A172 (cell line): ENCODE measurements at regions not wholly inside any gene's neighbourhood (a gene's known extent, or its start where the extent isn't known, plus 50 kb on each side); places are given as distances from the start of the nearest gene placed in this dataset.
"Not testable (repeated sequence)": the region's sequence is repeated elsewhere in the genome, so short reads cannot be mapped to it uniquely, and the experiment has no call there.

ENCODE experiments used
- DNase-seq: peaks from one replicate; pipeline ENCODE4 v3.0.0-alpha.2; 2015; ENCODE audit warnings: low spot score

DNA sequence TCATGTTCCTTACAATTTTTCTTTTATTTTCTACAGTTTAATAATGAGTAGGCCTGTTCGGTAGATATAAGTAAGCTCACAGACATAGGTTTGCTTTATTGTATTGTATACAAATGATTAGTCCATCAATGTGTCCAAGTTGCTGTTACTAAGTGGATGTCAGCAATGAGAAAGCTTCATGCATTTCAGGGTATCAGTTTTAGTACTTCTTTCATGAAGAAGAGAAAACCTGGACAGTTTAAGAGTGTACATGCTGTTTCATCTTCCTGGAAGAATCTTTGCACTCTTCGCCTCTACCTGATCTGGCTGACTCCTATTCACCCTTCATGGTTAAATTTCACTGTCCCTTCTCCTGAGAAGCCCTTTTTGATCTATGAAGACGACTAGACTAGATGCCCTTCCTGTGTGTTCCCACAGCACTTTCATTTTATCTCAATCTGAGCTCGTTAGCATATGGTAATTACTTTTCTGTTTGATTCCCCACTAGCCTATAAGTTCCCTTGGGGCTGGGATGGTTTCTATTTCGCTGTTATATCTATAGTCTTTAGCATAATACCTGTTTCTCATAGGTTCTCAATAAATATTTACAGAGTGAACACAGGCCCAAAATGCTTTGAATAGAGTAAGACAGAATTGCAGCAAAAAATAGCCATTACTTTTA lies 70.7 kb downstream of the CETN3 start:
- no peak for DNase-seq

- no peak for DNase-seq
These were observed 72.0 kb downstream of the CETN3 start for GRCh38 chr5:90337449-90338052.

GRCh38 chr5:90336752-90337151 lies 72.8 kb downstream of the CETN3 start:
- DNase-seq = no peak

DNA sequence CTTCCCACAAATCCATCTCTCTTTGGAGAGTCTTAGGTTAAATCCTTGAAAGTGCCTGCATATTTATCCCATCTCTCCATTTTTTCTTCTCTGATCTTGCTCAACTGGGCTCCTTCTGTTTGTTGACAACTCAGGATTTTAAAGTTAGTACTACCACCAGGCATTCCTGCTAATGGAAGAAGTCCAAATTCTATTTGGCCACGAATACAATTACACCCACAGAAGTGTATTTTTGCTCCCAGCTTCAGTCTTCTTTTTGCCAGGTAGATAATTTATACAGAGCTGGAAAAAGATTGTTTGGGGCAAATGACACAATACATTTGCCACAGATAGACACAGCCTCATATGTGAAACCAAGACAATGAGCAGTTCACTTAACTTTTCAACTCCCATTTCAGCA lies 74.8 kb downstream of the CETN3 start:
- no peak for DNase-seq

GRCh38 chr5:90329911-90330310 lies 79.6 kb downstream of the CETN3 start:
- no peak for DNase-seq

GRCh38 chr5:90326995-90327394 lies 82.6 kb downstream of the CETN3 start:
- no peak for DNase-seq

- no peak for DNase-seq
These were observed 84.5 kb downstream of the CETN3 start for GRCh38 chr5:90325093-90325492.

- DNase-seq = not testable (repeated sequence)
These were observed 89.2 kb downstream of the CETN3 start for GRCh38 chr5:90320348-90320747.

DNA sequence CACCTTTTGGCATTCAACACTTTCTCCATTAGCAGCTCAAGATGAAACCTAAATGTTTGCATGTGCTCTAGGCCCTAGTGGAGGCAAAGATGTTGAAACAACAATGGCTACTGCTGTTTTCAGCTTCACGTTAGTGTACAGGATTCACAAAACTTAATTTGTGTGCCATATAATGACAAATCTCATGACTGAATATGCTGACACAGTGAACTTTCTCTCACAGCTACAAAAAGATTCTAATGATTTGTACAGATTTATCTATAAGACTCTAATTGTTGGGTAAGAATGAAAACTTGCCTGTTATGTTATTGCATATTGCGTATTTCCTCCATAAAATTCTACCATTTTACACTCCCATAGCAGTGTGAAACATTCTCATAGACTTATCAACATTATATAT lies 97.5 kb downstream of the CETN3 start:
- no peak for DNase-seq

DNA sequence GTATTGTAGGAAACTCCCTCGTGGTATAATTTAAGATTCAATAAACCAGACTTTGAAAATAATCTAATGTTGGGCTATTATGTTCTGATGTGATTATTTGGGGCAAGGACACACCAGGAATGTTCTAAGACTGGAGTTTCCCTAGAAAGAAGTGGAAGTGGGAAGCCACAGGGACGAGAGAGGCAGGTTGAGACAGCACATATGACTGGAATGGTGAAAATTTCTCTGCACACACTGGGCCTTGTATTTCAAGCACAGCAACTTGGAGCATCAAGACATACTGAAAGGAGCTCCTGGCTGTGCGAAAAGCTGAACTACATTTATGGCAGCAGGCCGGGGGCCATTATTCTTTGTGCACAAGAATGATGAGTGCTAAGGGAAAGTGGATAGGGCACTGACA lies 98.2 kb downstream of the CETN3 start:
- no peak for DNase-seq

DNA sequence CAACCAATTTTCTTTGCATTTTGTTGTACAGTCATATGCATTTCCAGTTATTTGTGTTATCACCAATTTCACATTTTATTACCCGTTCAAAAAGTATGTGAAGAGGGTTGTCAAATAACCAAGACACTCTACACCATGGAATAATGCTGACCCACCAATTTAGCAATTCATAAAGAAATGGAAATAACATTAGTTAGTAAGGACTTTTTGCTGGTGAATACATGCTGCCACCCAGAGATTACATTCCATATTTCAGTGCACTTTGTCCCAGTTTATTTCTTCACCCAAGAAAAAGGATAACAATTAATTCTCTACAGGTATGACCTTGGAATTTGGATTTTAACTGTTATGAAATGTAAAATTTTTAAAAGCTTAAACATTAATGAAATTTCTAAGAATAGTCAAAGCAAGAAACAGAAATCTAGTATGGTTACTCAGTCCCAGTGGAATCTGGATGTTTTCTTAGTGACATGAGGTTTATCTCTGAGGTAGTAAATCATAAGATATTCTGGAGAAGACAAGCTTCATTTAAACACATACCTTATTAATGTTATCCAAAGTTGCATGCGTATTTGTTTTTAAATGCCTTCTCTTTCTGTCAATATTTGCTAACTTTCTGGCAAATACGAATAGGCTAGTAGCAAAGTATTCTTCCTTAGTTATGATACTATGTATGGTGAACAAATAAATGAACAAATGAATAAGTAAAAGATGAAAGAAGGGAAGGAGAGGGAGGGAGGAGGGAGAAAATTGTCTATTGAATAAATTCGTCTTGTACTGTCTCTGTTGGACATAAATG lies 100.6 kb downstream of the CETN3 start:
- peak; percentile 15 for DNase-seq

DNA sequence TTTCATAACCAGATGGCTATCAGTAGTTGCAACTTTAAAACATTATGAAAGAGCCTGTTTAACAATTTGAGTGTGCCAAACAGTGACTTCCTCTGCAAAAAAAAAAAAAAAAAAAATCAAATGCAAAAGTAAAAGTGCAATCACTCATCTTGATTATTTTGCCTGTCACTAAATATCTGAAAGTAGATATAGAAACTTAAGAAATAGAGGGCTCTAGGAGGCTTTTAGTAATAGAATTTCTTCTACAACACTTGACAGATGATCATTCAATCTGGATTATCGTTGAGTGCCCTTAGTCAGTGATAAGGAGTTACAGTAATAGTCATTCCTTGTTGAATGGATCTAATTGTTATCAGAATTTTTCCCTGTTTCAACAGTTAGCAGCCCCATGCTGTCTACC lies 101.8 kb downstream of the CETN3 start:
- no peak for DNase-seq

DNA sequence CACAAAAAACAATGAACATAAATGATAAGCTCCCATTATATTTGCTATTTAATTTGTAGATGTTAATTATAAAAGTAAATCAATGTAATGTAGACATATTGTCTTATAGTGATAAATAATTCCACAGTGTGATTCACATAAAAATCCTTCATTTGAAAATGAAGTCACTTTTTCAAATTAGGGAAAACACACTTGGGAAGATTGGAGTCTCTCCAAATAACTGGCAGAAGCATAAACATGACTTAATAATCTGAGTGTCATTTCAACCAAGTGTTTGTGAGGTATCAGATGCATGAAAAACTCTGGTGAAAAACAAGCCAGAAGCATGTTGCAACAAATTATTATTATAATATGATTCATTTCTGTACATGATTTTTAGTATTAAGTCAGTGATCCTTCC lies 102.2 kb downstream of the CETN3 start:
- no peak for DNase-seq

DNA sequence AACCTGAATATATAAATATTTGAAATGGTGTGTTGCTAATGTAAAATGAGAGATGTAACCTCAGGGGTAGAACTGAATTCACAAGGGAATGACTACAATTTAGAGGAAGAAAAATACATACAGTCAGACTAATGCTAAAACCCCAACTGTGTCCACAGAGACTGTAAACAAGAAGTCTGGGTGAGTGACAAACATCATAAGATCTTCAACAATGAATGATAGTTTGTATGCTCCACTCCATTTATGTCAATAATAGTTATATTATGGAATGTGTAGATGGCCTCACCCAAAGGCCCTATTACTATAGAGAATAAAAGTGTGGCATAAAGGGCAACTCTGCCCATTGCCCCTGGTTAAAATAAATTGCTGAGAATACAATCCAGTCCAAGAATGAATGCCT lies 102.9 kb downstream of the CETN3 start:
- no peak for DNase-seq

GRCh38 chr5:90305041-90305720 lies 104.4 kb downstream of the CETN3 start:
- no peak for DNase-seq

- DNase-seq = no peak
These were observed 108.3 kb downstream of the CETN3 start for GRCh38 chr5:90301248-90301647.

DNA sequence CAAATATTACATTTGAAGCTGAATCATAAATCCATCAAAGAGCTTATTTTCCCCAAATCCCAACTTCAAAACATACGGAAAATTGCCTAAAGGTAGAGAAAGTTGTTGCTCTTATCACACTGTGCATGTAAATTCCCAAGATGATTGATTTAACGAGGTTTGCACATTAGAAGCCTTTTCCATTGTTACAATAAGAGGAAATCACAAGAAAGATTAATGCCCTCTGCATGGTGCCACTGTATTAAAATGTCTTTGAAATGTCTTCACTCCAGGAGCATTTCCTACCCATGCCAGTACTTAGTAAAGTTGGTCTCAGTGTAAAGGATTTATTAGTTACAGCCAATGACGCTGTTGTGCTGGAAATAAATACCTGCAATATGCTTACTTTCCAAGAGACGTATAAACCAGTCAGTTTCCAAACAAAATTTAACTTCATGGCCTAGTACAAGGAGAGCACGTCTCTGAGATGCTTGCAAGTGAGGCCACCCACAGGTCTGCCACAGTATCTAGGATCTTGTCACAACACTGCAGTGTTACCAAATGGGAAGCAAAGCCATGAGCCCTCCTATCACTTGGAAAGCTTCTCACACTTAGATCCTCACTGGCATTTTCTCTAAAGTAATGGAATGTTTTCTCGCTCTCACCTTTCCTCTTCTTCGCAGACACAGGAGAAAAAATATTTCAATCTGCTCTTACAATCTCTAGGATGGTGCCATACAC lies 112.4 kb downstream of the CETN3 start:
- DNase-seq = peak; percentile 53

DNA sequence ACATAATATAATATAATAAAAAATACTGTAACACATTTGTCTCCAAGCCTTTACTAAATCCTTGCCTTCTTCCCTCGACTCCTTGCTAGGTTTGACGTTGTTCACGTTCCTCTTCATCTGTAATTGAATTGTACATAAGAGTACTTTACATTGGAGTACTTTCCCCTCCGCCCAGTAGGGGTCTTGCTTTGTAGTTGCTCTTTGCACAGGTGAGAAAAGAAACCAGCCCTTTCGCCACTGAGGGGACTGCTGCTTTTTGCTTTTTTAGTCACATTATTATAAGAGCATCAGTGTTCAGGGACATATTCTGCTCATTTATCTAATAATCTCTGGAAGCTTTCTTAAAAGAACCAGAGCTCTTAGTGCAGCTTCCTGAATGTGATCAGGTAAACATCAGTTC lies 115.0 kb downstream of the CETN3 start:
- peak; percentile 22 for DNase-seq

GRCh38 chr5:90293931-90294330 lies 115.6 kb downstream of the CETN3 start:
- DNase-seq = peak; percentile 98

- DNase-seq = no peak
These were observed 118.9 kb downstream of the CETN3 start for GRCh38 chr5:90290648-90291047.

- DNase-seq = peak; percentile 8
These were observed 119.7 kb downstream of the CETN3 start for GRCh38 chr5:90289837-90290236.

DNA sequence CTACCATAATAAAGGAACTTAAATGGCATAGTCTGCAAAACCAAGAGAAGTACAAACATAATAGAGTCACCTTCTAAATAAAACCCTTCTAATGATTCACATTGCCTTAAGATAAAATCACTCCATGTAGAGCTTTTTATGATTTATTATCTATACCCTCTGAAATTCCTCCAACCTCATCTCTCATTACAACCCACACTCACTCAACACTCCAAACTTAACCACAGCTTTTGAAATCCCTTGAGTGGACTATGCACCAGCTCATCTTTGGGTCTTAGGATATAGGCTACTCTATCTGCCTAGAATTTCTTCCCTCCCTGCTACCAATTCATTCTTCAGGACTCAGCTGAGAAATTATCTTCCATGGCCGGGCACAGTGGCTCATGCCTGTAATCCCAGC lies 122.5 kb downstream of the CETN3 start:
- DNase-seq = no peak
